IMR-90 (cell line): ENCODE measurements at regions not wholly inside any gene's neighbourhood (a gene's known extent, or its start where the extent isn't known, plus 50 kb on each side); places are given as distances from the start of the nearest gene placed in this dataset.

Experiments
- ATAC-seq: fragments of 200-7000 bp; cut with Tn5 transposase; 2 replicates; pipeline ENCODE4 v1.9.1; 2020; ENCODE audit warnings: low read depth, mild to moderate bottlenecking, moderate library complexity
- BruUV-seq: library from RNA; stranded (reverse); fragments of 400-500 nt; replicated peaks from 2 replicates; lab custom pipeline; 2021; lab: Mats Ljungman, UMichigan
- CTCF ChIA-PET: fragments of 300-600 bp; formaldehyde crosslinking; extraction: SDS; loops from one replicate; lab custom pipeline; 2021; ENCODE audit warnings: antibody characterized with exemption; lab: Yijun Ruan, JAX
- POLR2A ChIA-PET: fragments of 300-600 bp; sonication (Branson Sonifier 250); formaldehyde crosslinking; loops from one replicate; lab custom pipeline; 2022; ENCODE audit warnings: antibody characterized with exemption; ENCODE audit not compliant: unreplicated experiment; lab: Charles Lee
- DNase-seq: peaks from one replicate; pipeline ENCODE4 v3.0.0; 2013
- H2AFZ ChIP-seq: replicated peaks from 2 replicates; pipeline ENCODE3; 2013; ENCODE audit warnings: low read length, mild to moderate bottlenecking; ENCODE audit not compliant: poor library complexity
- H2AK5ac ChIP-seq: 2 replicates; pipeline ENCODE4 v1.6.1; 2013; ENCODE audit warnings: low read depth, low read length, inconsistent platforms
- H2AK9ac ChIP-seq: replicated peaks from 2 replicates; pipeline ENCODE3; 2013; ENCODE audit warnings: mild to moderate bottlenecking, low read depth, low read length, moderate library complexity; ENCODE audit not compliant: poor library complexity
- H2BK120ac ChIP-seq: 2 replicates; pipeline ENCODE4 v1.6.1; 2013; ENCODE audit warnings: low read depth, low read length, inconsistent platforms
- H2BK15ac ChIP-seq: 3 replicates; pipeline ENCODE4 v1.6.1; 2013; ENCODE audit warnings: low read depth, low read length, inconsistent platforms
- H2BK20ac ChIP-seq: 2 replicates; pipeline ENCODE4 v1.6.1; 2013; ENCODE audit warnings: low read depth, mild to moderate bottlenecking, inconsistent platforms, low read length, moderate library complexity
- H2BK5ac ChIP-seq: 2 replicates; pipeline ENCODE4 v1.6.1; 2013; ENCODE audit warnings: mild to moderate bottlenecking, low read depth, low read length, inconsistent platforms; ENCODE audit not compliant: poor library complexity, severe bottlenecking
- H3K14ac ChIP-seq: replicated peaks from 2 replicates; pipeline ENCODE4 v1.6.1; 2013; ENCODE audit warnings: low read depth, low read length, inconsistent platforms
- H3K18ac ChIP-seq: 2 replicates; pipeline ENCODE4 v1.6.1; 2013; ENCODE audit warnings: low read depth, low read length, control low read depth
- H3K23ac ChIP-seq: 2 replicates; pipeline ENCODE4 v1.6.1; 2013; ENCODE audit warnings: low read depth, low read length, inconsistent platforms
- H3K27ac ChIP-seq: 2 replicates; pipeline ENCODE4 v1.5.1; 2013; ENCODE audit warnings: mild to moderate bottlenecking, control low read depth, low read length; ENCODE audit not compliant: insufficient read depth
- H3K27me3 ChIP-seq: 2 replicates; pipeline ENCODE4 v1.6.1; 2013; ENCODE audit warnings: low read length; ENCODE audit not compliant: control insufficient read depth, insufficient read depth
- H3K36me3 ChIP-seq: 2 replicates; pipeline ENCODE4 v1.6.1; 2013; ENCODE audit warnings: low read length, mixed read lengths; ENCODE audit not compliant: control insufficient read depth, insufficient read depth
- H3K4ac ChIP-seq: 2 replicates; pipeline ENCODE4 v1.6.1; 2013; ENCODE audit warnings: low read depth, low read length, inconsistent platforms
- H3K4me1 ChIP-seq: 2 replicates; pipeline ENCODE4 v1.6.1; 2013; ENCODE audit warnings: low read length, mixed read lengths; ENCODE audit not compliant: control insufficient read depth, insufficient read depth
- H3K4me2 ChIP-seq: 2 replicates; pipeline ENCODE4 v1.6.1; 2013; ENCODE audit warnings: low read depth, mild to moderate bottlenecking, control low read depth, low read length, moderate library complexity
- H3K4me3 ChIP-seq: 2 replicates; pipeline ENCODE4 v1.5.1; 2013; ENCODE audit warnings: low read depth, mild to moderate bottlenecking, control low read depth, low read length, moderate library complexity; ENCODE audit not compliant: insufficient read depth
- H3K56ac ChIP-seq: 2 replicates; pipeline ENCODE4 v1.6.1; 2013; ENCODE audit warnings: low read length, inconsistent platforms; ENCODE audit not compliant: insufficient read depth; ENCODE audit errors: extremely low read depth
- H3K79me1 ChIP-seq, 2 experiments: 2 replicates each; pipeline ENCODE4 v1.6.1; 2013; ENCODE audit warnings: low read length in 2 of 2, inconsistent platforms in 1 of 2, low read depth in 1 of 2
- H3K9ac ChIP-seq: 2 replicates; pipeline ENCODE4 v1.6.1; 2013; ENCODE audit warnings: low read depth, low read length, control low read depth
- H3K9me1 ChIP-seq: 2 replicates; pipeline ENCODE4 v1.6.1; 2013; ENCODE audit warnings: low read length, inconsistent platforms; ENCODE audit not compliant: insufficient read depth
- H3K9me3 ChIP-seq: 2 replicates; pipeline ENCODE4 v1.6.1; 2013; ENCODE audit warnings: low read length; ENCODE audit not compliant: control insufficient read depth, insufficient read depth
- H4K20me1 ChIP-seq: 2 replicates; pipeline ENCODE4 v1.6.1; 2013; ENCODE audit warnings: low read length, inconsistent platforms; ENCODE audit not compliant: insufficient read depth
- H4K5ac ChIP-seq: 2 replicates; pipeline ENCODE4 v1.6.1; 2013; ENCODE audit warnings: mild to moderate bottlenecking, low read depth, low read length, control low read depth
- H4K8ac ChIP-seq, 2 experiments: 2 replicates each; pipeline ENCODE4 v1.6.1; 2013; ENCODE audit warnings: low read depth in 2 of 2, low read length in 2 of 2, control low read depth in 1 of 2, inconsistent platforms in 1 of 2
- H4K91ac ChIP-seq: 2 replicates; pipeline ENCODE4 v1.6.1; 2013; ENCODE audit warnings: low read depth, low read length, inconsistent platforms; ENCODE audit not compliant: insufficient read depth
- BHLHE40 ChIP-seq: fragments of 150-350 bp; IDR thresholded peaks from 2 replicates; pipeline ENCODE4 v1.6.1; 2016; ENCODE audit warnings: mild to moderate bottlenecking, low read depth, low read length
- CHD1 ChIP-seq: IDR thresholded peaks from 2 replicates; pipeline ENCODE4 v1.6.1; 2012; ENCODE audit warnings: low read depth, low read length, improper control_type of control experiment
- MAZ ChIP-seq: IDR thresholded peaks from 2 replicates; pipeline ENCODE4 v1.6.1; 2012; ENCODE audit warnings: low read depth, mild to moderate bottlenecking, low read length, improper control_type of control experiment, moderate library complexity, borderline replicate concordance
- NFE2L2 ChIP-seq: fragments of 150-350 bp; IDR thresholded peaks from 2 replicates; pipeline ENCODE4 v1.6.1; 2016; ENCODE audit warnings: low read depth, mild to moderate bottlenecking, low read length
- POLR2A ChIP-seq: IDR thresholded peaks from 2 replicates; pipeline ENCODE4 v1.6.1; 2012; ENCODE audit warnings: mild to moderate bottlenecking, low read depth, low read length
- WGBS, 2 experiments: methylation state at CpG; one replicate each; pipeline versions ENCODE4 v1.1.5 to v1.1.7; 2013; ENCODE audit warnings: missing lambda C conversion rate in 2 of 2; ENCODE audit not compliant: insufficient read length in 1 of 2; ENCODE audit errors: extremely low coverage in 2 of 2; 5-methylcytosine and 5-hydroxymethylcytosine counted together
- dilution Hi-C: fragments of 300-500 bp; cut with HindIII; formaldehyde crosslinking; loops from one replicate; pipeline ENCODE4 v1.14.3; 2018; ENCODE audit warnings: low sequenced_read_pairs; ENCODE audit not compliant: unreplicated experiment
- in situ Hi-C: fragments of 300-500 bp; cut with MboI; formaldehyde crosslinking; loops from 3 replicates; pipeline ENCODE4 v1.14.3; 2019; ENCODE audit warnings: low sequenced_read_pairs, inconsistent platforms, mixed read lengths
- intact Hi-C: fragments of 100-400 bp; cut with micrococcal nuclease; formaldehyde crosslinking; loops from 2 replicates; pipeline ENCODE4 v1.10.0; 2022

- Histone ChIP-seq H3K36me3 (no peaks in the 10 kb centered on the region), H2BK120ac (no peak overlapping the region), H3K4me1 (no peaks in the 10 kb centered on the region), H3K9me1 (no peaks in the 10 kb centered on the region), H2BK20ac (no peak overlapping the region), H3K79me1 (no peaks in the 10 kb centered on the region), H4K91ac (no peak overlapping the region), H3K27ac (no peak overlapping the region), H3K9me3 (no peaks in the 10 kb centered on the region), H3K56ac (no peak overlapping the region), H3K23ac (no peak overlapping the region), H2AK9ac (no peak overlapping the region), H3K4me3 (no peak overlapping the region), H2BK5ac (no peak overlapping the region), H2AFZ (no peak overlapping the region), H3K4ac (no peak overlapping the region), H4K8ac (no peak overlapping the region), H2BK15ac (no peak overlapping the region), H2AK5ac (no peak overlapping the region), H3K4me2 (no peak overlapping the region), H4K20me1 (no peaks in the 10 kb centered on the region), H3K27me3 (no peaks in the 10 kb centered on the region), H3K14ac (no peak overlapping the region), H3K9ac (no peak overlapping the region), H3K18ac (no peak overlapping the region), H4K5ac (no peak overlapping the region)
- ChIA-PET POLR2A (no interaction called here), CTCF (no interaction called here)
- in situ Hi-C loops (no loop called here), intact Hi-C loops (no loop called here), dilution Hi-C loops (no loop called here)
- no TSS peak for BruUV-seq
- ATAC-seq (no peak), DNase-seq (no peak)
- 83% methylated on average over 2 of the region's 3 CpGs; no CpG with 5 or more reads in 1 of the 2 experiments for WGBS, 2 experiments
- TF ChIP-seq CHD1 (no peak), NFE2L2 (no peak), BHLHE40 (no peak), POLR2A (no peak), MAZ (no peak)
Observed at GRCh38 chr1:57686306-57686705, 262.4 kb upstream of the DAB1 start.
